ENCODE measurements at regions not wholly inside any gene's neighbourhood (a gene's known extent, or its start where the extent isn't known, plus 50 kb on each side); places are given as distances from the start of the nearest gene placed in this dataset.

- Histone ChIP-seq H3K9me3 (ENCODE audit: control insufficient read depth, low read length) (no peaks in the 10 kb centered on the region), H2AFZ (no peak overlapping the region), H3K9ac (no peak overlapping the region), H3K4me2 (ENCODE audit: low read length) (no peak overlapping the region), H3K36me3 (ENCODE audit: control insufficient read depth, insufficient read depth, low read length) (no peaks in the 10 kb centered on the region), H3K4me3 (ENCODE audit: low read depth, low read length) (no peak overlapping the region), H3K79me2 (no peaks in the 10 kb centered on the region), H3K27ac (no peak overlapping the region), H3K4me1 (no peaks in the 10 kb centered on the region), H3K27me3 (ENCODE audit: control insufficient read depth, insufficient read depth, low read length) (no peaks in the 10 kb centered on the region)
- no peak for TF ChIP-seq CTCF (IDR thresholded peaks at IDR 0.05)
These were observed 159.6 kb upstream of the AGTR2 start for GRCh38 chrX:116010939-116011338.

GRCh38 chrX:116031331-116031730 is 139.2 kb upstream of the AGTR2 start:
- Histone ChIP-seq H3K27me3 (ENCODE audit: control insufficient read depth, insufficient read depth, low read length) (no peaks in the 10 kb centered on the region), H3K4me3 (ENCODE audit: low read depth, low read length) (no peak overlapping the region), H2AFZ (no peak overlapping the region), H3K4me2 (ENCODE audit: low read length) (no peak overlapping the region), H3K9ac (no peak overlapping the region), H3K79me2 (no peaks in the 10 kb centered on the region), H3K27ac (no peak overlapping the region), H3K4me1 (no peaks in the 10 kb centered on the region), H3K36me3 (ENCODE audit: control insufficient read depth, insufficient read depth, low read length) (no peaks in the 10 kb centered on the region), H3K9me3 (ENCODE audit: control insufficient read depth, low read length) (no peaks in the 10 kb centered on the region)
- TF ChIP-seq CTCF (IDR thresholded peaks at IDR 0.05), result no peak
